Mucosa of gallbladder (tissue), 1 donor: ENCODE measurements at regions not wholly inside any gene's neighbourhood (a gene's known extent, or its start where the extent isn't known, plus 50 kb on each side); places are given as distances from the start of the nearest gene placed in this dataset.

Source experiments
- DNase-seq: peaks from one replicate; pipeline ENCODE4 v3.0.0-alpha.2; 2020; ENCODE audit warnings: low spot score
- donor health status: DM: no; HTN: no; CAD: no.

DNA sequence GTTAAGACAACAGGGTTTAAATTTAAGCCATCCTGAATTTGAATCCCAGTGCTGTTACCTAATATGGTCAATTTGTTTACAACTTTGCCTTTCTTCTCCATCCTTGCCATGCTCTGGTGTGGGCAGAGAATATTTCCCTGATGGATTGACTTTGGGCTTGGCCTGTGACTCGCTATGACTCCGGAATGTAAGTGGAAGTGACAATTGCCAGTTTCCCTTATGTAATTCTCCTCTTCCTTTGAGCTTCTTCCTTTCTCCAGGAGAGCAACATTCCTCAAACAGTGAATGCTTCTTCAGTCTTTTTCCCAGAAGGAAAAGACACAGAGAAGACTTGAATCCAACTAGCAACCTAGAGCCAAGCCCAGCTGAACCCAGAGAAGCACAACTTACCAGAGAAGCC is 159.1 kb downstream of the LURAP1L start:
- DNase-seq: no peak

GRCh38 chr9:12934545-12935272 is 159.9 kb downstream of the LURAP1L start:
- no peak for DNase-seq

DNA sequence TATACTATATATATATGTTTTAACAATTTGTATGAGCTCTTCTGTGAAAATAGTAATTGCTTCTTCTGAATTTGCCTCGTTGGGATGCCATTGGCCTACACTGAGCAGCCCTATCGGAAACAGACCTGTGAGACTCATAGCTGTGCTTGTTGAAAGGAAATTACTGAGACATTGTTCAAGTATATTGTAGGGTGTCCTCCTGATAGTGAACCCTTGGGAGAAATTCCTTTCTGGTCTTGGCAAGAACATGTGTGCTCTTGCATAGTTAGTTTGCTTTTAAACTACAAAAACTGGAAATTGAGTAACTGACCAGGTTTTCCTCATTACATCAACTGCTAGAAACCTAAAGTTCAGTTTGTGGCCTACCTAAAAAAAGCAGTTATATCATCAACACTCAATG is 160.9 kb downstream of the LURAP1L start:
- no peak for DNase-seq

DNA sequence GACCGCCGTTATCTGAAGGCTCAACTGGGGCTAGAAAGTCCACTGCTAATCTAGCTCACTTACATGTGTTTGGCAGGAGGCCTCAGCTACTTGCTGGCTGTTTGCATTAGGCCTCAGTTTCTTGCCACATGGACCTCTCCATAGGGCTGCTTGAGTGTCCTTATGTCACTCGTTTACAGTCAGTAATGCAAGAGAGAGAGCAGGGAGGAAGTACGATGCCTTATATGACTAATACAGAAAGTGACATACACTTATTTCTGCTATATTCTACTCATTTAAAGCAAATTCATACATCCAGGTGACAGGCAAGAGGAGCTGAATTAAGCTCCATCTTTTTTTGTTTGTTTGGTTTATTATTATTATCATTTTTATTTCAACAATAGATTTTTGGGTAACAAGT is 179.6 kb downstream of the LURAP1L start:
- no peak for DNase-seq

DNA sequence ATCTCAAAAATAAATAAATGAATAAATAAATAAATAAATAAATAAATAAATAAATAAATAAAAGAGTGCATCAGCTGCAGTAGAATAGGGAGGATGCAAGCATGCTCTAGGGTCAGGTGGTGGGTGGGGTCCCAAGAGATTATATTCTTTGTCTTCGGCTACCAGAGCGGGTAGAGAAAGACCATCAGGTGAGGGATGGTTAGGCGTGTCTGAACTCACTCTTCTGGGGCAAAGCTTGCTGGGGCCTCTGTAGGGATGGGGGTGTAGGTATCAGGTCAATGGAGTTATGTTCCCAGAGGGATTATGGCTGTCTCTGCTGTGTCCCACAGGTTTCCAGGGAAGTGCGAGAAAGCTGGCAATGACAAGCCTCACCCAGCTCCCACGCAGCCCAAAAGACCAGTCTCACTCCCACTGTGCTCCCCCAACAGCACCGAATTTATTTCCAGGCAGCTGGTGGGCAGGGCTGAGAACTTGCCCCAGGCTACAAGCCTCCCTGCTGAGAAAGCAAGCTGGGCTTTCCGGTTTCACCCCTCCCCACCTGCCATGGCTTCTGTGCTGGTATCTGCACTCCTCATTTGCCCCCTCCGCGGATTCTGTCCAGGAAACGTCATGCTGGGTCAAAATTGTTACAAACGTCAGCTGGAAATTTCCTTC is 180.8 kb downstream of the LURAP1L start:
- DNase-seq: no peak

GRCh38 chr9:12956261-12956660 is 181.4 kb downstream of the LURAP1L start:
- no peak for DNase-seq

- no peak for DNase-seq
Measured at GRCh38 chr9:12956805-12957204, 182.0 kb downstream of the LURAP1L start.

DNA sequence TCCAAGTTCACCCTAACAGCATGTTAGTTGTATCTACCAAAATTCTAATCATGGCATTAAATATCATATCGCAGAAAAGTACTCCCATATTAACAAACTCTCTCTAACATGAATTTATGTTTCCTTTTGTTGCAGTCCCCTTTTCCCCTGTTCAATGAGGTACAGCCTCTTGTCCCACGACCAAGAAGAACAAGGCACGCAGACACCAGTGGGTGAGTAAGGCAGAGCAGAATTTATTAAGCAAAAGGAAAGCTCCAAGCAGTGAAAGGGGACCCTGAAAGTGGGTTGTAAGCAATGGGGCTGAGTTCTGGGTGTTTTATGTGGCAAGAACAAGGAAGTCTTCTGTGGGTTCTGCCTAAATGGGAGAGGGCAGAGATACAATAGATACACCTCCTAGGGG is 183.5 kb downstream of the LURAP1L start:
- no peak for DNase-seq

DNA sequence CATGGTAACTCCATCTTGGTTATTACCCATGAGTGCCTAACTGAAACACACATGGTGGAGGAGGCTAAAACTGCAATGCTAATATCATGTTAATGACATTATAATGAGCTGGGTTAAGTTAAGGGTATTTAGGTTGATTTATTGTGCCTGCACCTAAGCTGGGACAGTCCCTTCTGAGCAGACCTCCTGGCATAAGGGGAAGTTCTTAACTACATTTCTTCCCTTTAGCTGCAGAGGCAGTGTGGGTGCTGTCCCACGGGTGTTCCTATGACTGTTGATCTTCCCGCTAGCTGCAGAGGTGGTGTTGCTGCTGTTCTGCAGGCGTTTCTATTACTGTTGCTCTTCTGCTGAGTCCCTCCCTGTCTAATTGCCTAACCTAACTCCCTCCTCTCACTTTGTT is 183.9 kb downstream of the LURAP1L start:
- DNase-seq: no peak

GRCh38 chr9:12961276-12961809 is 186.5 kb downstream of the LURAP1L start:
- no peak for DNase-seq

DNA sequence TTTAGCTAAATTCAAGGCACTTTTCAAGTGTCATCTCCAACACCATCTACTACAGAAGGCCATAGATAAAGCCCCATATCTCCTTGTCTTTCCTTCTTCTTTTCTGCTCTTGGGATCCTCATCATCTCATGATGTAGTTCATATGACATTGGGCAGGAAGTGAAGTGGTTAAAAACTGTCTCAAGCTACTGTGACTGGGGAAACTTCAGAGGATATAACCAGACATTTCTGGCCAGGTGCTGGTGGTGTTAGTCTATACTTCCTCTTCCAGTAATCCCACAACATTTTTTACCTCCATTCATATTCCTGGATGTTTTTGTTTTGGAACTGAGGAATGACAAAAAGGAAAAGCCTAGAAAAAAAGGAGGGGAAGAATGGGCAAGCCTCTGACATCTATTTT is 188.7 kb downstream of the LURAP1L start:
- DNase-seq: no peak

- DNase-seq: no peak
Measured at GRCh38 chr9:12964271-12964670, 189.5 kb downstream of the LURAP1L start.

DNA sequence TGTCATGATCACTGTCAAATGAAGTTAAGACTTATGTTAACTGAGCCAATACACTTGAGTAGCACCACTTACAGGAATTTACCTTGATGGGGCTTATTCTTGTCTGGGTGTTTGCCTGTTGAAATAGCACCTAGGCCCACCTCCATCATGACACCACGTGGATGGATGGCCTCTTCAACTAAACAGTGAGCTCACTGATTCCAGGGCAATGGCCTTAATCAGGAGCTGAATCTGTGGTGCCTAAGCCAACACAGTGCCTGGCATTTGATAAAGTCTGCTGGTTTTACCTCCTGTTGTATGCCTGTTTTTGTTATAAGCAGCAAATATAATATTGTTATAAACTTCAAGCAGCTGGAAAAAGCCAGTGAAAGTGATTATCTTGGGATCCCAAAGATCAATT is 190.5 kb downstream of the LURAP1L start:
- no peak for DNase-seq

DNA sequence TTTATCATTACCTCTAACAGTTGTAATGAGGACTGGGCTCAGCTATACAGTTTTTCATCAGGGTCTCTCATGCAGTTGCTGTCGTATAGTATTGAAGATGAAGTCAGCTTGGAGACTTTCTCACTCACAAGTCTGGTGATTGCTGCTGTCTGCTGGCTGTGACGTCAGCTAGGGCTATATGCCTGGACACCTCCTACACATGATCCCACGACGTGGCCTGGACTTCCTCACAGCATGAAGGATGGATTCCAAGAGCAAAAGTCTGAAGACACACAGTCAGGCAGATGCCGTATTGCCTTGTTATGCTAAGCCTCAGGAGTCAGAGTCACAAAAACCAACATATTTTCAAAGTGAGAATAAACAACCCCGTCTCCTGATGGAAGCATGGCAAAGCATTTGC is 193.3 kb downstream of the LURAP1L start:
- DNase-seq: no peak

DNA sequence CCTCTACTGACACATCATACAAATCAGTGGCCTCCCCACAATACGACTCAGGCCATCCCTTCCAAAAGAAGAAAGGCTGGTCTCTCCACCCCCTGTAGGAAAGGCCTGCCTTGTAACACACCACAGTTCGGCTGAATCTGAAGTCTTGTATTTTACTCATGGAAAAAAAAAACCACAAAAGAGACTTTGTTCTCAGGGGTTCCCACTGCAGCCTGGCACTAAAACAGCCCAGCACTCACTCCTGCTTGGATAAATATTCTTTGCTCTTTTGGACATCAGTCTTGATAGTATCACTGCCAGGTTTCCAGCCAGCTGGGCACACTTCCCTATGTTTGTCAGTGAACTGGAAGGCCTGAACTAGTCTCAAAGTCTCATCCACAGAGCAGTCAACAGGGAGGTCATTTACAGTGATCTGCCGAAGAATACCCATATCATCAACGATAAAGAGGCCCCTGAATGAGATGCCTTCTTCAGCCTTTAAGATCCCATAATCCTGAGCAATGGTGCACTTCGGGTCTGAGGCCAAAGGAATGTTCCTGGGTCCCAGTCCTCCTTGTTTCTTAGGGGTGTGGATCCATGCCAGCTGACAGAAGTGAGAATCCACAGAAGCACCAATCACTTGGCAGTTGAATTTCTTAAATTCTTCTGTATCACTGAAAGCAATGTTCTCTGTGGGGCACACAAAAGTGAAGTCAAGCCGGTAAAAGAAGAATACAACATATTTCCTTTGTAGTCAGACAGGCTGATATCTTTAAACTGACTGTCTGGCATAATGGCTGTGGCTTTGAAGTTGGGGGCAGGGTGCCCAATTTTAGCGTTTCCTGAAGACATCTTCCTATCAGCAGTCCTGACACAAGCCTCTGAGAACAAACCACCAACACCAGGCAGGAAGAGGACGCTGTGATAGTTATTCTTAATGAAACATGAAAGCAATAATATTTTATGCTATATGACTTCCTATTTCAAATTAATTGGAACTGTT is 198.1 kb downstream of the LURAP1L start:
- DNase-seq: peak; percentile 35

- DNase-seq: no peak
Measured at GRCh38 chr9:12973710-12974109, 198.9 kb downstream of the LURAP1L start.

DNA sequence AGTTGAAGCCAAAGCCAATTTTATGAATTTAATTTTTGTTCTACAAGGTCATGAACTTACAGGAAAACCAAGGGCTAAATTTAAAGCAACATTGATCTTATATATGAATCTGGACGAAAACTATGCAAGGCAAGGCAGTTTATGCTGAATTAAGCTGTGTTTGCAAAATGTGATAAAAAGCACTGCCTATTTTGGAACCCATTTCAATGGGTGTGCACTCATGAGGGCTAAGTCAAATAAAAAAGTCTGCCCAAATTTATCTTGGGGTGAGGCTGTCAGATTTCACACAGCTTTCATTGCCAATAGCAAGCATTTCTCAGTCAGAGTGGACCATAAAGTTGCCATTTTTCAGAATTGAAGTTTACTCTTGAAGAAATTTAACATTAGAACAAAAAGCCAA is 199.9 kb downstream of the LURAP1L start:
- no peak for DNase-seq

- no peak for DNase-seq
Measured at GRCh38 chr9:12975496-12975895, 200.7 kb downstream of the LURAP1L start.

GRCh38 chr9:12980085-12980851 is 205.4 kb downstream of the LURAP1L start:
- DNase-seq: no peak

GRCh38 chr9:12988258-12988657 is 213.4 kb downstream of the LURAP1L start:
- DNase-seq: no peak

DNA sequence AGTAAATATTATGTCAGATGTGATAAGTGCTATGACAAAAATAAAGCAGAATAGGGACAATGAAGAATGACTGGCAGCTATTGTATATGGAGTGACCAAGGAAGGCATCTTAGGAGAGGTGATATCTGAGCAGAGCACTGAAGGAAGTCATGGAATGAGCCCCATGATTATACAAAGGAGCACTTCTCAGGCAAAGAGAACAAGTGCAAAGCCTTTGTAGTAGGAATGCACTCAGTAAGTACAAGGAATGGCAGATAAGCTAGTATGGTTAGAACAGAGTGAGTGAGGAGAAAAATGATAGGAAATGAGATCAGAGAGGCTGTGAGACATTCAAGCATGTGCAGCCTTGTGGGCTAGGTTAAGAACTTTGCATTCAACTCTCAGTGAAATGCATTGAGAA is 214.8 kb downstream of the LURAP1L start:
- DNase-seq: no peak
